IMR-90 (cell line): ENCODE measurements at regions not wholly inside any gene's neighbourhood (a gene's known extent, or its start where the extent isn't known, plus 50 kb on each side); places are given as distances from the start of the nearest gene placed in this dataset.

Source experiments
- BHLHE40 ChIP-seq: fragments of 150-350 bp; IDR thresholded peaks from 2 replicates; pipeline ENCODE4 v1.6.1; 2016; ENCODE audit warnings: mild to moderate bottlenecking, low read depth, low read length
- CEBPB ChIP-seq: IDR thresholded peaks from 2 replicates; pipeline ENCODE4 v1.6.1; 2012; ENCODE audit warnings: low read depth, low read length, improper control_type of control experiment
- CTCF ChIP-seq: conservative IDR thresholded peaks from 2 replicates; pipeline ENCODE4 v1.5.1; 2012; ENCODE audit warnings: mild to moderate bottlenecking, low read depth, low read length, improper control_type of control experiment
- MAFK ChIP-seq: IDR thresholded peaks from 2 replicates; pipeline ENCODE4 v1.6.1; 2012; ENCODE audit warnings: low read depth, low read length, improper control_type of control experiment
- MAZ ChIP-seq: IDR thresholded peaks from 2 replicates; pipeline ENCODE4 v1.6.1; 2012; ENCODE audit warnings: low read depth, mild to moderate bottlenecking, low read length, improper control_type of control experiment, moderate library complexity, borderline replicate concordance
- POLR2A ChIP-seq: IDR thresholded peaks from 2 replicates; pipeline ENCODE4 v1.6.1; 2012; ENCODE audit warnings: mild to moderate bottlenecking, low read depth, low read length

- TF ChIP-seq BHLHE40: no peak
- no peak for TF ChIP-seq MAZ
- TF ChIP-seq CTCF: no peak
- no peak for TF ChIP-seq CEBPB
- no peak for TF ChIP-seq POLR2A
- no peak for TF ChIP-seq MAFK
Observed at GRCh38 chr16:49010879-49011278, 270.8 kb downstream of the CBLN1 start.
